Fibroblast of pulmonary artery (primary cell): ENCODE measurements at regions not wholly inside any gene's neighbourhood (a gene's known extent, or its start where the extent isn't known, plus 50 kb on each side); places are given as distances from the start of the nearest gene placed in this dataset.
A peak's percentile ranks its signal among the peaks of the same experiment; 100 is the strongest.

Experiments used
- DNase-seq: peaks from one replicate; pipeline ENCODE4 v3.0.0-alpha.2; 2010; ENCODE audit warnings: low read depth
- H3K4me3 ChIP-seq: replicated peaks from 2 replicates; pipeline ENCODE4 v1.5.1; 2011; ENCODE audit warnings: low read depth, mild to moderate bottlenecking, control low read depth, low read length, moderate library complexity
- CTCF ChIP-seq: IDR thresholded peaks from 2 replicates; pipeline ENCODE4 v1.5.1; 2011; ENCODE audit warnings: mild to moderate bottlenecking, control low read depth, low read length, inconsistent platforms; ENCODE audit errors: missing control alignments

DNA sequence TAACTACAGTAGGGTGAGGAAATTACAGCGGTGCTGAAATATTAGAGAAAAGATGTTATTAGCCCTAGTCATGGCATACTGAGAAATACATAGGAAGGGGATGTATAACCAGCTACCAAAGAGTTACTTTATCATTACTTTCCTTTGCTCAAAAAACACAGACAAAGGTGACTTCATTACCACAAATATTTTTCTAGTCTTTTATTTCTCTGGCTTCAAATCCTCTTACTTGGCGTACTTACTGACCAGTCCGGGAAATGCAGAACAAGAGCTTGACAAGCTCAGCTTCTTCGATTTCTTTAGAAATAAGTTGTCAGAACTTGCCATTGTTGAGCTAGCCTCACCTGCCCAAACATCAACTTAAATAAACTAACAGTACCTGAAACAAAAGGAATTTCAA, 142.1 kb upstream of the TMCO5A start:
- no peak for TF ChIP-seq CTCF
- DNase-seq, result no peak
- no peak overlapping the region for H3K4me3 ChIP-seq

DNA sequence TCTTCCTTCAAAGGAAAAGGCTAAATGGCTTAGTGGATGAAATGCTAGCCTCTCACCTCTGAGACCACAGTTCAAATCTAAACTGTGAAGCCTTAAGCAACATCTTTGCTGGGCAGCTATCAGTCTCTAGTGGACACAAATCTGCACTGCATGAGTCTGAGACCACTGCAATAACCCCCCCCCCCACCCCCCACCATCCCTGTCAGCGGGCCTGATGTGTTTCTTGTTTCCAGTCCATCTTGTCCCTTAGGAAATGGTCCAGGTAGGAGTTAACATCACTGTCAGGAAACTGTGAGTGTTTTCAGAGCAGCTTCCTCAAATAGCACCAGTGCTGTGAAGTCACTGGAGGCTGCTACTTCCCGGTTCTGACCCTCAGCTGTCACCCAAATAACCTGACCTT, 140.6 kb upstream of the TMCO5A start:
- peak; percentile 22 for DNase-seq
- TF ChIP-seq CTCF, result peak; percentile 34
- no peak overlapping the region for H3K4me3 ChIP-seq

DNA sequence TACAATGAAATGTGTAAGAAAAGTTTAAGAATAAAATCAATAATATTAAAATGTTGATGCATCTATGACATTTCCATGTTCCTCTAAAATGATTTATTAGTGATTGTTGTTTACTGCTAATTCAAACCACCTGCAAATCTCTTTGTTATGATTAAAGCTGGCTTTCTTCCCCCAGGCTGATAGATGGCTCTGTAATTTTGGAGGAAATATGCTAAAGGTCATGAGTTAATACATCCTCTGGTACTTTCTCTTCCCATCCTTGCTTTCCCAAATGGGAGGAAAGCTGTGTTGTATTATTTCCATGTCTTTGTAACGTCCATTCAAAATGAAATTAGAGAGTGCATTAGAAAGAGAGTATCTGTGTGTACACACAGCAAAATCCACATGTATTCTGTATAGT, 139.5 kb upstream of the TMCO5A start:
- TF ChIP-seq CTCF, result no peak
- DNase-seq, result no peak
- no peak overlapping the region for H3K4me3 ChIP-seq

DNA sequence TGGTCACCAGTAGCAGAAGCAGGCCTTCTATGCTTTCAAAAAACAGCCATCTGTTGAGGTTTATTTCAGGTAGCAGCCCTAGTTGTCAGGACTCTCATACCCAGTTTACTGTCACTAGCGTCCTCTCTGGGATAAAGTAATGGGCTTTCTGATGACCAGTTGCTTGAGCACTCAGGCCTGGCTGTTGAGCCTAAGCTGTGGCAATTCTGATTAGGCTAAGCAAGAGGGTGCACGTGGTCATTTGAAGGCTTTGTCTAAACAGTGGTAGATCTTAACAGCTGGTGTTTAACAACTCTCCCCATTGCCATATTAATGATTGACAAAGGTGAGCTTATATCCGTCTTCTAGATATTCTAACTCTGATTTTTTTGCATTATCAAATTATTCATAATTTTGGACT, 132.9 kb upstream of the TMCO5A start:
- no peak for TF ChIP-seq CTCF
- DNase-seq, result no peak
- H3K4me3 ChIP-seq, result no peak overlapping the region

DNA sequence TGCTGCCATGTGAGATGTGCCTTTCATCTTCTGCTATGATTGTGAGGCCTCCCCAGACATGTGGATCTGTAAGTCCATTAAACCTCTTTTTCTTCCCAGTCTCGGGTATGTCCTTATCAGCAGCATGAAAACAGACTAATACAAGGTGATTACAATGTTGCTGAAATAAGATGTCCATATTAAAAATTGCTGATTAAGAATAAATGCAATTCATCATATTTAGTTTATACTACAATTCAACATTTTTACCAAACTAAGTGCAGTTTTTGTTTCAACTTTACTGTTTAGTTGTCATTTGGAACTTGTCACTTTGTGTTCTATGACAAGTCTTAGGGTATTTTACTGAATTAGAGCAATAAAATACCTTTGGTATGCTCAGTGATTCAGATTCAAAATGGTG, 127.6 kb upstream of the TMCO5A start:
- DNase-seq, result no peak
- no peak for TF ChIP-seq CTCF
- H3K4me3 ChIP-seq, result no peak overlapping the region

- no peak for TF ChIP-seq CTCF
- no peak overlapping the region for H3K4me3 ChIP-seq
- DNase-seq, result no peak
These were observed 124.1 kb upstream of the TMCO5A start for GRCh38 chr15:37810381-37810780.

DNA sequence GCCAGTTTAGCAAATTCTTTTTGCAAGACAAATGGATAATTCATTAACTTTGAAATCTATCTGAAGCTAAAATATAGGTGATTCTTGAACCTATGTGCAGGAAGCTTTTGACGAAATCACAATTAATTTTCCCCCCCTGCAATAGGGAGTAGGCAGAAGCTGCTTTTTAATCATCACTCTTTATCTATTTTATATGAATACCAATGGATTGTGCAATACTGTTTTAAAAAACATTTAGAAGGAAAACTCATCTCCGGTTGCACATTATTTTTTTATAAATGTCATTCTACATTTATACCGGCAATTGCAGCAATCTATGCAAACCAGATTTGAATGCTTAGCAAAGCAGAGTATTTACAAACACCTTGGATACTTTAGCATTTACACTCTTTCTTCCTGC, 121.1 kb upstream of the TMCO5A start:
- no peak for TF ChIP-seq CTCF
- DNase-seq, result no peak
- no peak overlapping the region for H3K4me3 ChIP-seq
